NCI-H2227 (cell line): ENCODE measurements at regions not wholly inside any gene's neighbourhood (a gene's known extent, or its start where the extent isn't known, plus 50 kb on each side); places are given as distances from the start of the nearest gene placed in this dataset.

ENCODE experiments used
- DNase-seq: peaks from one replicate; lab custom pipeline; 2025; ENCODE audit not compliant: unreplicated experiment; lab: John Stamatoyannopoulos, UW

GRCh38 chr12:15033029-15033428 lies 60.2 kb downstream of the PDE6H start:
- no peak for DNase-seq

GRCh38 chr12:15033641-15034040 lies 60.8 kb downstream of the PDE6H start:
- DNase-seq: no peak

- no peak for DNase-seq
Measured at GRCh38 chr12:15035185-15035584, 62.3 kb downstream of the PDE6H start.

- DNase-seq: no peak
Measured at GRCh38 chr12:15037091-15037687, 64.3 kb downstream of the PDE6H start.

GRCh38 chr12:15038137-15038536 lies 65.3 kb downstream of the PDE6H start:
- no peak for DNase-seq

GRCh38 chr12:15044471-15044870 lies 71.6 kb downstream of the PDE6H start:
- no peak for DNase-seq

- DNase-seq: no peak
Measured at GRCh38 chr12:15045451-15045850, 72.6 kb downstream of the PDE6H start.

GRCh38 chr12:15047611-15048010 lies 74.8 kb downstream of the PDE6H start:
- no peak for DNase-seq

- peak; percentile 2 for DNase-seq
Measured at GRCh38 chr12:15049461-15050153, 76.8 kb downstream of the PDE6H start.

GRCh38 chr12:15050659-15051058 lies 77.8 kb downstream of the PDE6H start:
- no peak for DNase-seq

GRCh38 chr12:15052691-15053090 lies 79.8 kb downstream of the PDE6H start:
- no peak for DNase-seq

GRCh38 chr12:15056218-15056617 lies 83.4 kb downstream of the PDE6H start:
- no peak for DNase-seq
